MCF 10A (cell line): ENCODE measurements at regions not wholly inside any gene's neighbourhood (a gene's known extent, or its start where the extent isn't known, plus 50 kb on each side); places are given as distances from the start of the nearest gene placed in this dataset.
"Not testable (repeated sequence)": the region's sequence is repeated elsewhere in the genome, so short reads cannot be mapped to it uniquely, and the experiment has no call there.

Experiments
- BruUV-seq: library from RNA; stranded (reverse); fragments of 400-500 nt; replicated peaks from 2 replicates; lab custom pipeline; 2021; lab: Mats Ljungman, UMichigan
- CTCF ChIA-PET: fragments of 300-600 bp; sonication (Branson Sonifier 250); formaldehyde crosslinking; extraction: SDS; loops from one replicate; lab custom pipeline; 2021; ENCODE audit warnings: antibody characterized with exemption, inconsistent platforms; lab: Yijun Ruan, JAX
- POLR2A ChIA-PET: fragments of 300-600, 350-650 bp; sonication (Branson Sonifier 250); formaldehyde crosslinking; extraction: SDS; loops from one replicate; lab custom pipeline; 2020; ENCODE audit warnings: antibody characterized with exemption, inconsistent platforms; lab: Yijun Ruan, JAX
- DNase-seq: peaks from one replicate; pipeline ENCODE4 v3.0.0-alpha.2; 2018; ENCODE audit not compliant: unreplicated experiment
- H3K27ac Mint-ChIP-seq: one replicate; pipeline ENCODE4 v1.8.0; 2022; ENCODE audit warnings: mild to moderate bottlenecking, low read depth, mixed read lengths; ENCODE audit not compliant: unreplicated experiment
- H3K27me3 Mint-ChIP-seq: one replicate; pipeline ENCODE4 v1.8.0; 2022; ENCODE audit warnings: mixed read lengths; ENCODE audit not compliant: insufficient read depth, unreplicated experiment
- H3K36me3 Mint-ChIP-seq: one replicate; pipeline ENCODE4 v1.8.0; 2022; ENCODE audit warnings: mild to moderate bottlenecking, moderate library complexity, mixed read lengths; ENCODE audit not compliant: insufficient read depth, unreplicated experiment
- H3K4me1 Mint-ChIP-seq: one replicate; pipeline ENCODE4 v1.8.0; 2022; ENCODE audit warnings: mixed read lengths; ENCODE audit not compliant: insufficient read depth, unreplicated experiment
- H3K4me3 Mint-ChIP-seq: one replicate; pipeline ENCODE4 v1.8.0; 2022; ENCODE audit warnings: mild to moderate bottlenecking, moderate library complexity, mixed read lengths; ENCODE audit not compliant: unreplicated experiment
- H3K9me3 Mint-ChIP-seq: one replicate; pipeline ENCODE4 v1.8.0; 2022; ENCODE audit warnings: mixed read lengths; ENCODE audit not compliant: unreplicated experiment
- CTCF ChIP-seq: fragments of 200-600 bp; IDR thresholded peaks from one replicate; pipeline ENCODE4 v1.8.0; 2022; ENCODE audit warnings: antibody characterized with exemption, mild to moderate bottlenecking; ENCODE audit not compliant: unreplicated experiment
- intact Hi-C: fragments of 100-400 bp; cut with micrococcal nuclease; formaldehyde crosslinking; loops from 2 replicates; pipeline ENCODE4 v1.14.1; 2022

- Mint-ChIP-seq H3K27ac (no peak overlapping the region), H3K4me1 (no peaks in the 10 kb centered on the region), H3K36me3 (no peaks in the 10 kb centered on the region), H3K9me3 (no peaks in the 10 kb centered on the region), H3K27me3 (no peaks in the 10 kb centered on the region), H3K4me3 (no peak overlapping the region)
- intact Hi-C loops: no loop called here
- no peak for TF ChIP-seq CTCF
- DNase-seq: no peak
- POLR2A ChIA-PET: no interaction called here
- CTCF ChIA-PET: interaction anchor here (0.6 kb wide), 1 partner anchor 641 kb away, joined by 4 read pairs; no protein-coding TSS in a partner anchor
- BruUV-seq: no TSS peak
Measured at GRCh38 chr17:27009087-27009486, 284.8 kb upstream of the WSB1 start.

GRCh38 chr17:27010138-27010537 is 283.8 kb upstream of the WSB1 start:
- H3K27me3 Mint-ChIP-seq, H3K27ac Mint-ChIP-seq, POLR2A ChIA-PET, intact Hi-C loops, H3K36me3 Mint-ChIP-seq, H3K4me1 Mint-ChIP-seq, H3K9me3 Mint-ChIP-seq, H3K4me3 Mint-ChIP-seq, BruUV-seq, CTCF ChIA-PET, DNase-seq: not testable (repeated sequence)

- intact Hi-C loops, H3K27me3 Mint-ChIP-seq, H3K4me1 Mint-ChIP-seq, CTCF ChIA-PET, DNase-seq, BruUV-seq, H3K4me3 Mint-ChIP-seq, POLR2A ChIA-PET, H3K9me3 Mint-ChIP-seq, H3K27ac Mint-ChIP-seq, H3K36me3 Mint-ChIP-seq: not testable (repeated sequence)
Measured at GRCh38 chr17:27030552-27030951, 263.4 kb upstream of the WSB1 start.

GRCh38 chr17:27038676-27039075 is 255.2 kb upstream of the WSB1 start:
- peak; percentile 36 for DNase-seq
- POLR2A ChIA-PET: no interaction called here
- CTCF ChIA-PET: no interaction called here
- Mint-ChIP-seq H3K4me3 (no peak overlapping the region), H3K27ac (no peak overlapping the region), H3K36me3 (no peaks in the 10 kb centered on the region), H3K27me3 (no peaks in the 10 kb centered on the region), H3K4me1 (no peaks in the 10 kb centered on the region), H3K9me3 (peaks cover 5% of the 10 kb centered on the region)
- intact Hi-C loops: no loop called here
- no TSS peak for BruUV-seq
- TF ChIP-seq CTCF: no peak

- H3K9me3 Mint-ChIP-seq, H3K4me3 Mint-ChIP-seq, intact Hi-C loops, H3K4me1 Mint-ChIP-seq, H3K36me3 Mint-ChIP-seq, CTCF ChIA-PET, DNase-seq, H3K27ac Mint-ChIP-seq, BruUV-seq, POLR2A ChIA-PET, H3K27me3 Mint-ChIP-seq: not testable (repeated sequence)
Measured at GRCh38 chr17:27045039-27045438, 248.9 kb upstream of the WSB1 start.
